ENCODE measurements at regions not wholly inside any gene's neighbourhood (a gene's known extent, or its start where the extent isn't known, plus 50 kb on each side); places are given as distances from the start of the nearest gene placed in this dataset.

DNA sequence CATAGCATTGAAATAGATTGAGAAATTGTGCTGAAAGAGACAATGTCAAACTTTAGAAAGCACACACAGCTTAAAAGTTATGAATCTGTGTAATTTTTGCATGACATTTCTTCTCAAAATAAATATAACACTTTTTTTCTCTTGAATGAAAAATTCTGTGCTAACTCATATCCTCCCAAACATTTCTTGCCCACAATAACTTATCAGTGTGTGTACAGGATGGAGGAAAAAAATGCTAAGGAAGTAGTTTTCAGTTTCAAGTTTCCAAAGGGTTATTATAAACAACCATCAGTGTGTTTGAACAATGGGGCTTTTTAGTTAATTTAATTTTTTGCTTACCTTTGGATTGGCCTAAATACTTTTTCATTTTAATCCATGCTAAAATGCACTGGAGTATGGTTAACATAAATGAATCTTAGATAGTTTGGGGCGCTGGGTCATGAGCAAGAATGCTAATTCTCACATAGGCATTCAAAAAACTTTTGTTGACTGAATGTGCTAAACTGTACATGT is 82.9 kb upstream of the ARHGAP20 start:
- no peak for ATAC-seq
- TF ChIP-seq POLR2A (IDR thresholded peaks at IDR 0.05) = no peak
- TF ChIP-seq, protein P1, sequence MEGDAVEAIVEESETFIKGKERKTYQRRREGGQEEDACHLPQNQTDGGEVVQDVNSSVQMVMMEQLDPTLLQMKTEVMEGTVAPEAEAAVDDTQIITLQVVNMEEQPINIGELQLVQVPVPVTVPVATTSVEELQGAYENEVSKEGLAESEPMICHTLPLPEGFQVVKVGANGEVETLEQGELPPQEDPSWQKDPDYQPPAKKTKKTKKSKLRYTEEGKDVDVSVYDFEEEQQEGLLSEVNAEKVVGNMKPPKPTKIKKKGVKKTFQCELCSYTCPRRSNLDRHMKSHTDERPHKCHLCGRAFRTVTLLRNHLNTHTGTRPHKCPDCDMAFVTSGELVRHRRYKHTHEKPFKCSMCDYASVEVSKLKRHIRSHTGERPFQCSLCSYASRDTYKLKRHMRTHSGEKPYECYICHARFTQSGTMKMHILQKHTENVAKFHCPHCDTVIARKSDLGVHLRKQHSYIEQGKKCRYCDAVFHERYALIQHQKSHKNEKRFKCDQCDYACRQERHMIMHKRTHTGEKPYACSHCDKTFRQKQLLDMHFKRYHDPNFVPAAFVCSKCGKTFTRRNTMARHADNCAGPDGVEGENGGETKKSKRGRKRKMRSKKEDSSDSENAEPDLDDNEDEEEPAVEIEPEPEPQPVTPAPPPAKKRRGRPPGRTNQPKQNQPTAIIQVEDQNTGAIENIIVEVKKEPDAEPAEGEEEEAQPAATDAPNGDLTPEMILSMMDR (IDR thresholded peaks at IDR 0.05 in 4 of 5, conservative IDR thresholded peaks at IDR 0.05 in 1 of 5) = no peak
- no peaks in the 10 kb centered on the region for H3K27me3 ChIP-seq
- DNase-seq = no peak
- intact Hi-C loops (cut with DNase I; ENCODE audit: low total_unique reads) (no loop called here), in situ Hi-C loops (cut with MboI; ENCODE audit: low sequenced_read_pairs in 4 of 4) (no loop called here)
- no peaks in the 10 kb centered on the region for H3K36me3 ChIP-seq
- no peak overlapping the region for H3K4me3 ChIP-seq
- H3K4me1 ChIP-seq = no peaks in the 10 kb centered on the region
- no peak overlapping the region for H3K27ac ChIP-seq
- H3K9me3 ChIP-seq = no peaks in the 10 kb centered on the region

DNA sequence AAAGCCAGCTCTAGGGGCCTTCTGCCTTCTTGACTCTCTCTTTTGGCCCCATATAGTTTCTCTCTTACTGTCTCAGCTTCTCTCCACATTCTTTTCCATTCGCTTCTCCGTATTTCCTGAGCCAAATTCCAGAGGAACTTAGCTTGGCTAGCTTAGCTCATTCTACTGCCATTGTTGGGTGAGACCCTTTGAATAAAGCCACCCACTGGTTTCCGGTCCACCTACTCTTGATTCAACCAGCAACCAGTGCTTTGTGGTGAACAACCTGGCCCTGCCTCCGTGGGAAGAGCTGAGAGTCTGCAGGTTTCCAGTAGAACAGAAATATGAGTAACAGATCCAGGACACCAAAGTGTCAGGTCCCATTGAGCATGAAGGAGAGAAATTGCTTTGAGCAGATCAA is 81.3 kb upstream of the ARHGAP20 start:
- intact Hi-C loops (cut with DNase I; ENCODE audit: low total_unique reads) = no loop called here
- DNase-seq (no peak), ATAC-seq (no peak)
- H3K36me3 ChIP-seq = no peaks in the 10 kb centered on the region
- no peaks in the 10 kb centered on the region for H3K27me3 ChIP-seq
- TF ChIP-seq, protein P1 (IDR thresholded peaks at IDR 0.05 in 4 of 5, conservative IDR thresholded peaks at IDR 0.05 in 1 of 5) = no peak
- no peak for TF ChIP-seq POLR2A (IDR thresholded peaks at IDR 0.05)
- no peak overlapping the region for H3K27ac ChIP-seq
- H3K4me1 ChIP-seq = no peaks in the 10 kb centered on the region
- no peaks in the 10 kb centered on the region for H3K9me3 ChIP-seq
- in situ Hi-C loops (cut with MboI; ENCODE audit: low sequenced_read_pairs in 4 of 4) = no loop called here
- no peak overlapping the region for H3K4me3 ChIP-seq

DNA sequence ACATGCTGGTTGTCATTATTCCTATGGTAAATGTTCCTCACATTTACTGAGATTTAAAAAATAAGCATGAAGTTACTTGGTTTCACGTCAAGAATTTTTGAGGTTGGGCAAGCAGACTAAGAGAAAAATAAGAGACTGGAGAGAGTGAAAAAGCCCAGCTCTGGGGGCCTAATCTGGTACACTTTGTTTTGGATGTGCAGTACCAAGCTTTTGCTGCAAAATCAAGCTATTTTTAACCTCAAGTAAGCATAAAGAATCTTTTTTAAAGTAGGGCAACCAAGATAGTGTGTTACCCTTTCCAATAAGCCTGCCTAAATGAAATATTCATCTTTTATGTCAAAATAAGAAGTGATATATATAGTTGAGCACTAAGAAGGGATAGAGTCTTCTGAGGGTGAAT is 79.4 kb upstream of the ARHGAP20 start:
- ATAC-seq (no peak), DNase-seq (no peak)
- no peaks in the 10 kb centered on the region for H3K36me3 ChIP-seq
- TF ChIP-seq, protein P1 (IDR thresholded peaks at IDR 0.05 in 4 of 5, conservative IDR thresholded peaks at IDR 0.05 in 1 of 5) = no peak
- TF ChIP-seq POLR2A (IDR thresholded peaks at IDR 0.05) = no peak
- intact Hi-C loops (cut with DNase I; ENCODE audit: low total_unique reads) (no loop called here), in situ Hi-C loops (cut with MboI; ENCODE audit: low sequenced_read_pairs in 4 of 4) (no loop called here)
- H3K27ac ChIP-seq = no peak overlapping the region
- H3K4me3 ChIP-seq = no peak overlapping the region
- H3K4me1 ChIP-seq = no peaks in the 10 kb centered on the region
- H3K9me3 ChIP-seq = no peaks in the 10 kb centered on the region
- H3K27me3 ChIP-seq = no peaks in the 10 kb centered on the region

DNA sequence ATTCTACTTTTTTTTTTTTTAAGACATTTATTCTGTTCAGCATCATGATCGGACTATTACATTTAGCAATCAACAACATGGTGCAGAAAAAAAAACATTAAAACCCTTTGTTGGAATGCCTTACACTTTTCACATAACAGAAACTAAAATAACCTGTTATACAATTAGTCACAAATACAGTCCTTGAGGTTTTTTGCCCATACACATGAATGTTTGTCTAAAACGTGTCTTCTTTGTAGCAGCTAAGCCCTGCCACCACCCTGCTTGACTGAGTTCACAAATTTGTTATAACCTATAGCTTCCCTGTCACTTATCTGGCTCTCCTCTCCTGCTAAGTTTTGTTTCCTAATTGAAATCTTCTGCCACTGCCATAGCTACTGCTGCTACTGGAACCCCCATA is 75.4 kb upstream of the ARHGAP20 start:
- ATAC-seq (no peak), DNase-seq (no peak)
- Histone ChIP-seq H3K4me1 (no peaks in the 10 kb centered on the region), H3K36me3 (no peaks in the 10 kb centered on the region), H3K9me3 (no peaks in the 10 kb centered on the region), H3K27ac (no peak overlapping the region), H3K4me3 (no peak overlapping the region), H3K27me3 (no peaks in the 10 kb centered on the region)
- intact Hi-C loops (cut with DNase I; ENCODE audit: low total_unique reads) (no loop called here), in situ Hi-C loops (cut with MboI; ENCODE audit: low sequenced_read_pairs in 4 of 4) (no loop called here)
- TF ChIP-seq POLR2A (IDR thresholded peaks at IDR 0.05) = no peak
- TF ChIP-seq, protein P1 (IDR thresholded peaks at IDR 0.05 in 4 of 5, conservative IDR thresholded peaks at IDR 0.05 in 1 of 5) = no peak

DNA sequence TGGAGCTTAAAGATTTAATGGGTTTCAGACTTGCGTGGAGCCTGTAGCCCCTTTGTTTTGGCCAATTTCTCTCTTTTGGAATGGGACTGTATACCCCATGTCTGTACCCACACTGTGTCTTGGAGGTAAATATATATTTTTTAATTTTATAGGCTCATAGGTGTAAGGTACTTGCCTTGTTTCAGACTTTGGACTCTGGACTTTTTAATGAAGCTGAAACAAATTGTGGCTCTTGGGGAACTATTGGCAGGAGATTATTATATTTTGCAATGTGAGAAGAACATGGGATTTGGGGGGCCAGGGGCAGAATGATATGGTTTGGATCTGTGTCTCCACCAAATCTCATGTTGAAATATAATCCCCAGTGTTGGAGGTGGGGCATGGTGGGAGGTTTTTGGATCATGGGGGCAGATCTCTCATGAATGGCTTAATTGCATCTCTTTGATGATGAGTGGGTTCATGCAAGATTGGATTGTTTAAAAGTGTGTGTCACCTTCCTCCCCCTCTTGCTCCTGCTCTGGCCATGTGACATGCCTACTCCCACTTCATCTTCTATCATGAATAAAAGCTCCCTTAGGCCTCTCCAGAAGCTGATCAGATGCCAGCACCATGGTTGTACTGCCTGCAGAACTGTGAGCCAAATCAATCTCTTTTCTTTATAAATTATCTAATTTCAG is 74.1 kb upstream of the ARHGAP20 start:
- Histone ChIP-seq H3K27ac (no peak overlapping the region), H3K36me3 (no peaks in the 10 kb centered on the region), H3K9me3 (no peaks in the 10 kb centered on the region), H3K4me3 (no peak overlapping the region), H3K4me1 (no peaks in the 10 kb centered on the region), H3K27me3 (no peaks in the 10 kb centered on the region)
- in situ Hi-C loops (cut with MboI; ENCODE audit: low sequenced_read_pairs in 4 of 4) = no loop called here
- no peak for TF ChIP-seq POLR2A (IDR thresholded peaks at IDR 0.05)
- TF ChIP-seq, protein P1 (IDR thresholded peaks at IDR 0.05 in 4 of 5, conservative IDR thresholded peaks at IDR 0.05 in 1 of 5) = no peak
- DNase-seq (no peak), ATAC-seq (no peak)
- intact Hi-C loops (cut with DNase I; ENCODE audit: low total_unique reads) = no loop called here
